HG03521 (cell line): ENCODE measurements at regions not wholly inside any gene's neighbourhood (a gene's known extent, or its start where the extent isn't known, plus 50 kb on each side); places are given as distances from the start of the nearest gene placed in this dataset.
"Not testable (repeated sequence)": the region's sequence is repeated elsewhere in the genome, so short reads cannot be mapped to it uniquely, and the experiment has no call there.

Experiments used
- ATAC-seq: cut with Tn5 transposase; IDR thresholded peaks from one replicate; pipeline ENCODE4 v1.9.1; 2021; ENCODE audit warnings: mild to moderate bottlenecking, moderate library complexity; ENCODE audit not compliant: unreplicated experiment

- ATAC-seq = peak; percentile 48
Measured at GRCh38 chr1:195278644-195279043, 1329.6 kb downstream of the KCNT2 start.

GRCh38 chr1:195275710-195276109 lies 1332.5 kb downstream of the KCNT2 start:
- no peak for ATAC-seq

GRCh38 chr1:195251900-195252299 lies 1356.3 kb downstream of the KCNT2 start:
- no peak for ATAC-seq

GRCh38 chr1:195243492-195243891 lies 1364.7 kb downstream of the KCNT2 start:
- no peak for ATAC-seq

- no peak for ATAC-seq
Measured at GRCh38 chr1:195241066-195241465, 1367.2 kb downstream of the KCNT2 start.

- no peak for ATAC-seq
Measured at GRCh38 chr1:195238313-195238712, 1369.9 kb downstream of the KCNT2 start.

GRCh38 chr1:195236991-195237889 lies 1371.0 kb downstream of the KCNT2 start:
- no peak for ATAC-seq

GRCh38 chr1:195218428-195219212 lies 1389.6 kb downstream of the KCNT2 start:
- no peak for ATAC-seq

- ATAC-seq = no peak
Measured at GRCh38 chr1:195202241-195202640, 1406.0 kb downstream of the KCNT2 start.

- ATAC-seq = no peak
Measured at GRCh38 chr1:195200772-195201171, 1407.5 kb downstream of the KCNT2 start.

- no peak for ATAC-seq
Measured at GRCh38 chr1:195197116-195197515, 1411.1 kb downstream of the KCNT2 start.

GRCh38 chr1:195195423-195196057 lies 1412.7 kb downstream of the KCNT2 start:
- ATAC-seq = peak; percentile 95

GRCh38 chr1:195193134-195193533 lies 1415.1 kb downstream of the KCNT2 start:
- ATAC-seq = no peak

GRCh38 chr1:195188821-195189220 lies 1419.4 kb downstream of the KCNT2 start:
- no peak for ATAC-seq

GRCh38 chr1:195186544-195186943 lies 1421.7 kb downstream of the KCNT2 start:
- ATAC-seq = no peak

GRCh38 chr1:195185736-195186135 lies 1422.5 kb downstream of the KCNT2 start:
- no peak for ATAC-seq

GRCh38 chr1:195185321-195185720 lies 1422.9 kb downstream of the KCNT2 start:
- ATAC-seq = no peak

GRCh38 chr1:195173753-195174152 lies 1434.5 kb downstream of the KCNT2 start:
- ATAC-seq = no peak

- ATAC-seq = not testable (repeated sequence)
Measured at GRCh38 chr1:195159795-195160194, 1448.4 kb downstream of the KCNT2 start.

GRCh38 chr1:195158091-195158490 lies 1450.1 kb downstream of the KCNT2 start:
- no peak for ATAC-seq

- no peak for ATAC-seq
Measured at GRCh38 chr1:195153107-195153506, 1455.1 kb downstream of the KCNT2 start.
